Smooth muscle cell of the brain vasculature (primary cell): ENCODE measurements at regions not wholly inside any gene's neighbourhood (a gene's known extent, or its start where the extent isn't known, plus 50 kb on each side); places are given as distances from the start of the nearest gene placed in this dataset.

Experiments used
- DNase-seq: peaks from one replicate; pipeline ENCODE4 v3.0.0-alpha.2; 2012; ENCODE audit warnings: low read depth, low spot score

GRCh38 chr15:87245592-87245991 lies 1010.9 kb downstream of the NTRK3 start:
- DNase-seq, result no peak

GRCh38 chr15:87243474-87243873 lies 1013.1 kb downstream of the NTRK3 start:
- no peak for DNase-seq

GRCh38 chr15:87239582-87240230 lies 1016.8 kb downstream of the NTRK3 start:
- no peak for DNase-seq

- DNase-seq, result no peak
Measured at GRCh38 chr15:87238451-87239068, 1018.0 kb downstream of the NTRK3 start.

- DNase-seq, result no peak
Measured at GRCh38 chr15:87228460-87228859, 1028.1 kb downstream of the NTRK3 start.

GRCh38 chr15:87227846-87228245 lies 1028.7 kb downstream of the NTRK3 start:
- no peak for DNase-seq

- DNase-seq, result no peak
Measured at GRCh38 chr15:87225436-87225835, 1031.1 kb downstream of the NTRK3 start.

- DNase-seq, result no peak
Measured at GRCh38 chr15:87224404-87224803, 1032.1 kb downstream of the NTRK3 start.

GRCh38 chr15:87219650-87220615 lies 1036.6 kb downstream of the NTRK3 start:
- no peak for DNase-seq

GRCh38 chr15:87215100-87215499 lies 1041.4 kb downstream of the NTRK3 start:
- DNase-seq, result peak; percentile 9

- no peak for DNase-seq
Measured at GRCh38 chr15:87213626-87214025, 1042.9 kb downstream of the NTRK3 start.

- DNase-seq, result no peak
Measured at GRCh38 chr15:87212041-87212440, 1044.5 kb downstream of the NTRK3 start.

GRCh38 chr15:87211547-87211946 lies 1045.0 kb downstream of the NTRK3 start:
- DNase-seq, result no peak

- no peak for DNase-seq
Measured at GRCh38 chr15:87209891-87210689, 1046.4 kb downstream of the NTRK3 start.

GRCh38 chr15:87207990-87208580 lies 1048.5 kb downstream of the NTRK3 start:
- no peak for DNase-seq

- no peak for DNase-seq
Measured at GRCh38 chr15:87207251-87207650, 1049.3 kb downstream of the NTRK3 start.

GRCh38 chr15:87201986-87202385 lies 1054.6 kb downstream of the NTRK3 start:
- DNase-seq, result no peak

GRCh38 chr15:87200149-87200548 lies 1056.4 kb downstream of the NTRK3 start:
- no peak for DNase-seq

- no peak for DNase-seq
Measured at GRCh38 chr15:87197981-87198380, 1058.6 kb downstream of the NTRK3 start.

- DNase-seq, result no peak
Measured at GRCh38 chr15:87196498-87196897, 1060.0 kb downstream of the NTRK3 start.

- no peak for DNase-seq
Measured at GRCh38 chr15:87193481-87193880, 1063.1 kb downstream of the NTRK3 start.
